HG03442 (cell line): ENCODE measurements at regions not wholly inside any gene's neighbourhood (a gene's known extent, or its start where the extent isn't known, plus 50 kb on each side); places are given as distances from the start of the nearest gene placed in this dataset.

Experiments
- ATAC-seq: cut with Tn5 transposase; IDR thresholded peaks from one replicate; pipeline ENCODE4 v1.9.1; 2021; ENCODE audit warnings: mild to moderate bottlenecking, moderate library complexity; ENCODE audit not compliant: unreplicated experiment

GRCh38 chr17:68749349-68750207, 148.4 kb upstream of the FAM20A start:
- ATAC-seq: no peak

DNA sequence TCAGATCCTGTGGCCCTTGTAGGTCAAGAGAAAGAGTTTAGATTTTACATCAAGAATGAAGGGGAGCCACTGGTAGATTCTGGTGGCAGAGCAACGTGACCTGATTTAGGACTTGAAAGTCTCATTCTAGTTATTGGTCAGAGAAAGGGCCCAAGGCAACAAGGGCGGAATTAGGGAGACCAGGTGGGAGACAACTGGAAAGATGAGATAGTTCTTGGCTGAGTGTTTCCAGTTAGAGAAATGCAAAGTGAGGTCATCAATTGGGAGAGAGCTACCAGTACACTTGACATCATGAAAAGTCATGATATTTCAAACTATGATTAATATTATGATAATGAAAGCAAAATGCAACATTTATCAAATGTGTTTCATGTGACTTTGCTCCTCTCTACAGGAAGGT, 147.2 kb upstream of the FAM20A start:
- no peak for ATAC-seq

- ATAC-seq: no peak
Observed at GRCh38 chr17:68740555-68741447, 139.6 kb upstream of the FAM20A start.

- ATAC-seq: no peak
Observed at GRCh38 chr17:68737761-68738443, 136.7 kb upstream of the FAM20A start.

- no peak for ATAC-seq
Observed at GRCh38 chr17:68734931-68735330, 133.8 kb upstream of the FAM20A start.

- ATAC-seq: no peak
Observed at GRCh38 chr17:68734187-68734900, 133.2 kb upstream of the FAM20A start.

- no peak for ATAC-seq
Observed at GRCh38 chr17:68733241-68734176, 132.3 kb upstream of the FAM20A start.

GRCh38 chr17:68732301-68732749, 131.2 kb upstream of the FAM20A start:
- ATAC-seq: no peak

DNA sequence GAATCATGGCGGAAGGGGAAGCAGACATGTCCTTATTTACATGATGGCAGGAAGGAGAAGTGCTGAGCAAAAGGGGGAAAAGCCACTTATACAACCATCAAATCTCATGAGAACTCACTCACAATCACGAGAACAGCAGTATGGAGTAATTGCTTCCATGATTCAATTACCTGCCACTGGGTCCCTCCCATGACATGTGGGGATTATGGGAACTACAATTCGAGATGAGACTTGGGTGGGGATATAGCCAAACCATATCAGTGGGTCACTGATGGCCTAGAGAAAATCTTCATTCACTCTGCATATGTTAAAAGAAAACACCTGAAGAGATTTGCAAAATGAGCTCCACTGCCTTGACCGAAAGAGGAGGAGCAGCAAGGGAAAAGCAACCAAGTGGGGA, 130.3 kb upstream of the FAM20A start:
- no peak for ATAC-seq

GRCh38 chr17:68719431-68719830, 118.3 kb upstream of the FAM20A start:
- ATAC-seq: no peak

DNA sequence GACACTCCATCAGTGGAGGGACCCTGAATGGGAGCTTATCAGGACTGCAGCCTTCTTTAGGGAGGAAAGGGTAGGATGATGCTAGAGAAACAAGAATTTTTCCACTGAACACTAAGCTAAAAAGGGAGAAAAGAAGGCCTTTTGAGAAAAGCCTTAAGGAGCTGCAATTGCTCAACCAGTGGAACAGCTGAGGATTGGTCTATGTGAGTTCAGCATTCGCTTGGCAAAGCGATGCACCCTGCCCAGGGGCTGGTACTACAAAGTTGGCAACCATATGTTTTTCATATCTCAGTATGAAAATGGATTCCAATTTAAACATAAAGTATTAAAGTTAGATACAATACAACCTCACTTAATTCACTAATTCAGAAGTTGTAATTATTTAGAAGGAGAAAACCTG, 117.8 kb upstream of the FAM20A start:
- no peak for ATAC-seq

- ATAC-seq: no peak
Observed at GRCh38 chr17:68718465-68718864, 117.3 kb upstream of the FAM20A start.

- no peak for ATAC-seq
Observed at GRCh38 chr17:68714676-68715075, 113.5 kb upstream of the FAM20A start.

GRCh38 chr17:68711858-68712257, 110.7 kb upstream of the FAM20A start:
- no peak for ATAC-seq

GRCh38 chr17:68710976-68711375, 109.8 kb upstream of the FAM20A start:
- ATAC-seq: no peak

GRCh38 chr17:68710035-68710780, 109.0 kb upstream of the FAM20A start:
- ATAC-seq: no peak

DNA sequence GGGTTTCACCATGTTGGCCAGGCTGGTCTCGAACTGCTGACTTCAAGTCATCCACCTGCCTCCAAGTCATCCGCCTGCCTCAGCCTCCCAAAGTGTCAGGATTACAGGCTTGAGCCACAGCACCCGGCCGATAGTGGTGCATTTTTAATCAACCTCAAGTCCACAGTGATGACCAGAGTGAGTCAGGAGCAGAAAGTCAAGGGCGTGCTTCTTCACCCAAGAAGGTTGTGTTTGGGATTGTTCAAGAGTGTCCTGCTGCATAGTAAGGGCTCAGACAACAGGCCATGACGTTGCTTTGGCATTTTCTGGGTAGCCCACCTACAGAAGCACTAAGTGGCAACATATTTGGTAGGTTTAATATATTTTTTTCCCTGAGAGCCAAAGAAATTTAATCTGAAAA, 108.3 kb upstream of the FAM20A start:
- no peak for ATAC-seq

GRCh38 chr17:68707031-68707430, 105.9 kb upstream of the FAM20A start:
- ATAC-seq: no peak
